Prostate gland (tissue), 2 donors: ENCODE measurements at regions not wholly inside any gene's neighbourhood (a gene's known extent, or its start where the extent isn't known, plus 50 kb on each side); places are given as distances from the start of the nearest gene placed in this dataset.

Source experiments
- DNase-seq: peaks from one replicate; pipeline ENCODE4 v3.0.0-alpha.2; 2019; ENCODE audit warnings: low spot score
- H3K27ac ChIP-seq, 2 donors: fragments of 200-600 bp; sonication (generic); 2 replicates each; pipeline ENCODE4 v1.5.1; 2017 to 2019
- H3K27me3 ChIP-seq: fragments of 200-600 bp; sonication (generic); replicated peaks from 2 replicates; pipeline ENCODE4 v1.5.1; 2019; ENCODE audit not compliant: insufficient read depth
- H3K36me3 ChIP-seq, 2 donors: fragments of 200-600 bp; sonication (generic); 1 replicate in 1 of 2; 2 replicates in 1 of 2; pipeline versions ENCODE4 v1.5.1 to v1.8.1; 2017 to 2019
- H3K4me1 ChIP-seq: fragments of 200-600 bp; sonication (generic); replicated peaks from 2 replicates; pipeline ENCODE4 v1.5.1; 2019
- H3K4me3 ChIP-seq, 2 donors: fragments of 200-600 bp; sonication (generic); 2 replicates each; pipeline ENCODE4 v1.5.1; 2017 to 2019
- H3K9me3 ChIP-seq: fragments of 200-600 bp; sonication (generic); 2 replicates; pipeline ENCODE4 v1.5.1; 2017
- CTCF ChIP-seq, 4 experiments: fragments of 200-600 bp in 2 of 4; fragments of 450-650 bp in 2 of 4; sonication (generic) in 2 of 4; IDR thresholded peaks; 1 replicate in 3 of 4; 2 replicates in 1 of 4; pipeline ENCODE4 v1.5.1; 2016 to 2019; ENCODE audit warnings: antibody characterized with exemption in 4 of 4, mild to moderate bottlenecking in 2 of 4, moderate library complexity in 2 of 4
- POLR2A ChIP-seq: fragments of 450-650 bp; IDR thresholded peaks from one replicate; pipeline ENCODE4 v1.6.1; 2016; ENCODE audit warnings: antibody characterized with exemption, mild to moderate bottlenecking
- POLR2AphosphoS5 ChIP-seq: sonication (generic); formaldehyde crosslinking; IDR thresholded peaks from one replicate; pipeline ENCODE4 v1.6.1; 2017; ENCODE audit warnings: antibody characterized with exemption
- WGBS: methylation state at CpG from one replicate; pipeline ENCODE4 v1.1.5; 2018; 5-methylcytosine and 5-hydroxymethylcytosine counted together
- intact Hi-C: fragments of 100-400 bp; cut with DNase I; formaldehyde crosslinking; loops from one replicate; pipeline ENCODE4 v1.14.2; 2022

GRCh38 chr7:25512061-25512687, 283.9 kb upstream of the NPVF start:
- DNase-seq = no peak
- no peaks in the 10 kb centered on the region for H3K4me1 ChIP-seq
- no peaks in the 10 kb centered on the region for H3K9me3 ChIP-seq
- intact Hi-C loops = no loop called here
- WGBS = 51% methylated on average over 5 of the region's 5 CpGs
- no peak overlapping the region for H3K27ac ChIP-seq
- H3K27me3 ChIP-seq = no peaks in the 10 kb centered on the region
- TF ChIP-seq POLR2A (no peak), CTCF (IDR thresholded peaks at IDR 0.05) (no peak), POLR2AphosphoS5 (no peak)
- H3K36me3 ChIP-seq = no peaks in the 10 kb centered on the region
- H3K4me3 ChIP-seq = no peak overlapping the region

- intact Hi-C loops = no loop called here
- Histone ChIP-seq H3K4me3 (no peak overlapping the region), H3K36me3 (no peaks in the 10 kb centered on the region), H3K9me3 (no peaks in the 10 kb centered on the region), H3K27ac (no peak overlapping the region), H3K4me1 (no peaks in the 10 kb centered on the region), H3K27me3 (no peaks in the 10 kb centered on the region)
- WGBS = 91% methylated on average over 1 of the region's 1 CpG
- no peak for DNase-seq
- TF ChIP-seq POLR2A (no peak), CTCF (IDR thresholded peaks at IDR 0.05) (no peak), POLR2AphosphoS5 (no peak)
Measured at GRCh38 chr7:25515633-25516275, 287.5 kb upstream of the NPVF start.

GRCh38 chr7:25517906-25518305, 289.6 kb upstream of the NPVF start:
- no peaks in the 10 kb centered on the region for H3K9me3 ChIP-seq
- no peaks in the 10 kb centered on the region for H3K36me3 ChIP-seq
- H3K27me3 ChIP-seq = no peaks in the 10 kb centered on the region
- no peak for TF ChIP-seq POLR2A
- TF ChIP-seq CTCF (IDR thresholded peaks at IDR 0.05) = no peak
- TF ChIP-seq POLR2AphosphoS5 = no peak
- H3K4me3 ChIP-seq = no peak overlapping the region
- WGBS = 86% methylated on average over 2 of the region's 2 CpGs
- DNase-seq = no peak
- H3K4me1 ChIP-seq = no peaks in the 10 kb centered on the region
- no peak overlapping the region for H3K27ac ChIP-seq
- intact Hi-C loops = no loop called here

GRCh38 chr7:25520017-25520416, 291.7 kb upstream of the NPVF start:
- Histone ChIP-seq H3K27ac (no peak overlapping the region), H3K4me1 (no peaks in the 10 kb centered on the region), H3K4me3 (no peak overlapping the region), H3K27me3 (no peaks in the 10 kb centered on the region), H3K9me3 (no peaks in the 10 kb centered on the region), H3K36me3 (no peaks in the 10 kb centered on the region)
- no peak for TF ChIP-seq CTCF (IDR thresholded peaks at IDR 0.05)
- no peak for TF ChIP-seq POLR2A
- no peak for TF ChIP-seq POLR2AphosphoS5
- 68% methylated on average over 5 of the region's 5 CpGs for WGBS
- intact Hi-C loops = no loop called here
- DNase-seq = no peak

- TF ChIP-seq POLR2AphosphoS5 = no peak
- no peak for TF ChIP-seq CTCF (IDR thresholded peaks at IDR 0.05)
- TF ChIP-seq POLR2A = no peak
- Histone ChIP-seq H3K9me3 (no peaks in the 10 kb centered on the region), H3K4me1 (no peaks in the 10 kb centered on the region), H3K27ac (no peak overlapping the region), H3K27me3 (no peaks in the 10 kb centered on the region), H3K36me3 (no peaks in the 10 kb centered on the region), H3K4me3 (no peak overlapping the region)
- WGBS = 98% methylated on average over 6 of the region's 6 CpGs
- DNase-seq = no peak
- intact Hi-C loops = no loop called here
Measured at GRCh38 chr7:25520516-25520915, 292.2 kb upstream of the NPVF start.
